GM18502 (cell line): ENCODE measurements at regions not wholly inside any gene's neighbourhood (a gene's known extent, or its start where the extent isn't known, plus 50 kb on each side); places are given as distances from the start of the nearest gene placed in this dataset.

Experiments used
- ATAC-seq: cut with Tn5 transposase; IDR thresholded peaks from one replicate; pipeline ENCODE4 v1.9.1; 2021; ENCODE audit warnings: mild to moderate bottlenecking; ENCODE audit not compliant: unreplicated experiment, poor library complexity

- no peak for ATAC-seq
Measured at GRCh38 chr15:31270767-31271166, 55.9 kb upstream of the KLF13 start.

- ATAC-seq, result no peak
Measured at GRCh38 chr15:31271224-31271635, 55.4 kb upstream of the KLF13 start.

- ATAC-seq, result no peak
Measured at GRCh38 chr15:31271711-31272557, 54.7 kb upstream of the KLF13 start.

GRCh38 chr15:31272558-31273257 lies 53.9 kb upstream of the KLF13 start:
- no peak for ATAC-seq

GRCh38 chr15:31273258-31273941 lies 53.2 kb upstream of the KLF13 start:
- no peak for ATAC-seq

GRCh38 chr15:31274496-31275330 lies 51.9 kb upstream of the KLF13 start:
- ATAC-seq, result no peak

- ATAC-seq, result no peak
Measured at GRCh38 chr15:31275331-31276262, 51.0 kb upstream of the KLF13 start.

- ATAC-seq, result no peak
Measured at GRCh38 chr15:31276596-31277298, 49.9 kb upstream of the KLF13 start.
